ENCODE measurements at regions not wholly inside any gene's neighbourhood (a gene's known extent, or its start where the extent isn't known, plus 50 kb on each side); places are given as distances from the start of the nearest gene placed in this dataset.

- TF ChIP-seq CTCF (IDR thresholded peaks at IDR 0.05) (no peak), TCF7L2 (IDR thresholded peaks at IDR 0.05; ENCODE audit: low read depth, low read length) (no peak), POLR2AphosphoS5 (IDR thresholded peaks at IDR 0.05; ENCODE audit: low read depth, low read length) (no peak), REST (IDR thresholded peaks at IDR 0.05; ENCODE audit: insufficient read depth in 1 of 2, low read depth in 2 of 2, low read length in 1 of 2) (no peak), SIN3A (IDR thresholded peaks at IDR 0.05; ENCODE audit: borderline replicate concordance, insufficient read depth, low read depth, low read length) (no peak)
These were observed 68.4 kb upstream of the NR3C1 start for GRCh38 chr5:143471666-143472464.
